ENCODE measurements at regions not wholly inside any gene's neighbourhood (a gene's known extent, or its start where the extent isn't known, plus 50 kb on each side); places are given as distances from the start of the nearest gene placed in this dataset.
"Not testable (repeated sequence)": the region's sequence is repeated elsewhere in the genome, so short reads cannot be mapped to it uniquely, and the experiment has no call there.

DNA sequence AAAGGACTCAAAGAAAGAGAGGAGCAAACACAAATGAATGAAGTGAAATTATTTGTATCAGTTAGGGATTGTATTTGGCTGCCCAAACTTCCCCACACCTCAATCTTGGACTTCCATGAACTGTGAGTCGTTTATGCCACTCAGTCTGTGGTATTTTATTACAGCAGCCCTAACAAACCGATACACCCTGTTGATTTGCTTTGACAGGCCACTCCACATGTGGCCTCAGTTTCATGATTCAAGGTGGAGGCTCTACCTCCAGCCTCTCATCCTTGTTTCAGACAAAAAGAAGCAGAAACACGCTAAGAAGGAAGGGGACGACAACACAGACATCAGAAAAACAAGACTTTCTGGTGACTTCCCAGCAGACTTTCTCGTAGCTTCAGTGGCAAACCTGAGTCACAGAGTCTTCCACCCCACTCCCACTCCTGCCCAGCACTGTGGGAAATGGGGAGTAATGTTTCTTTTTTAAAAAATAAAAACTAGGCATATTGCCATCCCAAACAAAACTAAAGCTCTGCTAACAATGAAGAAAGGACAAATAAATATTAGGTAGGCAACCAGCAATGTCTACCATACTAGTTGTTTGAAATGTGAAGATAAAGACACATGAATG is 52.2 kb upstream of the ABCA1 start:
- no peak for DNase-seq

- DNase-seq = no peak
Measured at GRCh38 chr9:104981543-104982129, 53.7 kb upstream of the ABCA1 start.

- no peak for DNase-seq
Measured at GRCh38 chr9:104982543-104982942, 54.6 kb upstream of the ABCA1 start.

- DNase-seq = no peak
Measured at GRCh38 chr9:104983491-104983890, 55.5 kb upstream of the ABCA1 start.

GRCh38 chr9:104984121-104984520 is 56.2 kb upstream of the ABCA1 start:
- DNase-seq = no peak

DNA sequence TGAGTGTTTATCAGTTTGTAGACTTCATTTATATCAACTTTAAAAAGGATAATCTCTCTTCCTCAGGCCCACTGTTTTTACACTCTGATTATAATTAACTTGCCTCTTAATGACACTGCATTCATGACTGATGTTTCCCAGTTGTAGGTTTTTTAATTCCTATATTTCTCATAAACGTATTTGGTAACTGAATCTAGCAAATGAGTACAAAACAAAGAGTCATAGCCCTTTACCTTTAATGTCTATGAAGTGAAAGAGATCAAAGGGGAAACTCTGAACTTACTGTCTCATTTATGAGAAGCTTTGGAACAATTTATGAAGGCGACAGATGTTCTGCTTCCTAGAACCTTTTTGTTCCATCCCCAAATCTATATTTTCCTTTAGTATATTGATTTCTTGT is 56.6 kb upstream of the ABCA1 start:
- no peak for DNase-seq

- DNase-seq = no peak
Measured at GRCh38 chr9:104984948-104985347, 57.0 kb upstream of the ABCA1 start.

- DNase-seq = no peak
Measured at GRCh38 chr9:104986096-104986495, 58.1 kb upstream of the ABCA1 start.

- no peak for DNase-seq
Measured at GRCh38 chr9:104987743-104988142, 59.8 kb upstream of the ABCA1 start.

DNA sequence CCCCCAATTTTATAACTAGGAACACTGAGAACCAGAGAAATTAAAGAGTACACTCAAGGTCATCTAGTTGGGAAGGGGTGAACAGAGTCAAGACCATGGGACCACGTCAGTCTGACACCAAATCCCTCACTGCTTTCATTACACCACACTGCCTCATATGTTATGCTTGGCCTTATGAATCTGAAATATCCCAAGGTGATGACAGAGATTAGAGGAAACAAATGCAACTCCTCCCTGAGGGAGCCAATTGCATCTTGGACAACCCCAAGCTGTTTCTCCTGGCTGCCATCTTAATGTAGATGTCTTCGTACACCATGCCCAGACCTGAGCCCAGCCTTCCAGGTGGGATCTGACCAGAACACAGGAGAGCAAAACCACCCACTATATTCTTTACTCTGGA is 60.6 kb upstream of the ABCA1 start:
- DNase-seq = no peak

DNA sequence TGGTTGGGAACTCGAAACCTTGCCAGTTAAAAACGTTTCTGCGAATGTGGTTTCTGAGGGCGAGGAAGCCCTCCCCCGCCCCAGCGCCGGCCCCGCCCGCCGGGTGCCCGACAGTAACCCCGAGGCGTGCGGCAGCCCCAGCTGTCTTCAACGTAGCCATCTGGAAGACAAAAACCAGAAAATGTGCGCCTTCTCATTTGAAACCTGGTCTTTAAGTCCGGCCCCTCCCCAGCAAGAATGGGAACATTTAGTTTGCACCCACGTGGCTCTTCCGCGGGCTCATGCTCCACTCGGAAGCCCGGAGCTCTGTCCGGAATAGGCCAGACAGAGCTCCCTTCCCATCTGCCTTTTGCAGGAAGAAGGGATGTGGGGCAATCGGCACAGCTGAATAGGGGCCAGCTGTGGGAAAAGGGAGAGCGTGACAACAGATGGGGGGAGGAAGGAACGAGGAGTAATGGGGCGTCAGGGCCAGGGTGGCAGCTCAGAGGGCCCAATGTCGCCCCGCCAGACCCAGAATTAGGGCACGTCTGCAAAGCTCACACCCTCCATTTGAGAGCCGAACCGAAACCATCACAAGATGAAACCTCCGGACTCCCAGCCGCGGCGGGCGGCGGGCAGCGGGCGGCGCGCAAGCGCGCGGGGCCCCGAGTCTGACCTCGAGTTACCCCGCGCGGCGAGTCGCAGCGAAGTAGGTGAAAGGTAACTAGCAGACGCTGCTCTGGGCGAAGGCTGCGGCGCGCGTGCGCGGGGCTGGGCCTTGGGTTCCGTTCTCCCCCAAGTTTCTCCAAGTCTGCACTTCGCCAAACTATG is 63.4 kb upstream of the ABCA1 start:
- DNase-seq = peak; percentile 84

- DNase-seq = peak; percentile 68
Measured at GRCh38 chr9:104992659-104993058, 64.7 kb upstream of the ABCA1 start.

DNA sequence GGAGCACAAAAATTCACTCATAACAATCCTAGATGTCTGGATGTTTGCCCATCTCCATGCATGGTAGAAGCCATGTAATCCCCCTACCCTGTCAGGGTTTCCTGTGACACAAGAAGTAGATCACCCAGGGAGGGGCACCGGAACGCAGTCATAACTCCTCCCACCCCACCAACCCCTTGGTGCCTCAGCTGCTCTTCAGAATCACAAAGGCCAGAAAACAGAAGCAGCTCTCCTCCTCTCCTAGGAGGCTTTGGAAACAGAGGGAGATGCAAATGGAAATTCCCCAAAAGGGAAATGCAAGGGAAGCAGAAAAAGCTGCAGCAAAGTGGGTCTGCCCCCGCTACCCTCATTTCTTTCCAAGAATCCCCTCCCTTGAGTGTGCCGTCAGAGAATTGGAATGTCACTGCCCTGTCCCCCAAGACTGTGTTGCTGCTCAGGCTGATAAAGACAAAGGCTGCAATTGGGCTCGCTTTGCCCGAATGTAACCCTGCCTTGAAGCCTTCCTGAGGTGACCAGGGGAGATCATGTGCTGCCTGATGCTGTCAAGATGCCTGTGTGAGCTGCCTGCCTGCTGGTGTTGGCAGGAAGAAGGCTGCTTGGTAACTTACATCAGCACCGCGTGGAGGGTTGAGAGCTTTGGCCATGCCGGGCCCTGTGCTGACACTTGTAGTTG is 65.5 kb upstream of the ABCA1 start:
- DNase-seq = peak; percentile 78

- no peak for DNase-seq
Measured at GRCh38 chr9:104997536-104997935, 69.6 kb upstream of the ABCA1 start.

DNA sequence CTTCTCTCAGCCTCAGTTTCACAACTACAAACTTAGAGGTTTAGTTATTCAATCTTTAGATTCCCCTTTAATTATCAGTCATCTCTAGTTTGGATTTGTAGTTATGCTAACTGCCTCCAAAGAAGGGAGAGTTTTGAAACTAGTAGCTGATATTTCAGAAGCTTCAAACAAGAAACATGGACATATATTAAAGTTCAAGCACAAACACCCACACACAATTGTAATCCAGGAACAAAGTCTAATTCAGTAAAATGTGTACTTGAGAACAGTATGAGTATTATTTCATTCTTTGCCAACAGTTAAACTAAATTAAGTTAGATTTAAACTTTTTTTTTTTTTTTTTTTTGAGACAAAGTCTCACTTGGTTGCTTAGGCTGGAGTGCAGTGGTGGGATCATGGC is 71.2 kb upstream of the ABCA1 start:
- DNase-seq = no peak

GRCh38 chr9:105000529-105000928 is 72.6 kb upstream of the ABCA1 start:
- DNase-seq = not testable (repeated sequence)

DNA sequence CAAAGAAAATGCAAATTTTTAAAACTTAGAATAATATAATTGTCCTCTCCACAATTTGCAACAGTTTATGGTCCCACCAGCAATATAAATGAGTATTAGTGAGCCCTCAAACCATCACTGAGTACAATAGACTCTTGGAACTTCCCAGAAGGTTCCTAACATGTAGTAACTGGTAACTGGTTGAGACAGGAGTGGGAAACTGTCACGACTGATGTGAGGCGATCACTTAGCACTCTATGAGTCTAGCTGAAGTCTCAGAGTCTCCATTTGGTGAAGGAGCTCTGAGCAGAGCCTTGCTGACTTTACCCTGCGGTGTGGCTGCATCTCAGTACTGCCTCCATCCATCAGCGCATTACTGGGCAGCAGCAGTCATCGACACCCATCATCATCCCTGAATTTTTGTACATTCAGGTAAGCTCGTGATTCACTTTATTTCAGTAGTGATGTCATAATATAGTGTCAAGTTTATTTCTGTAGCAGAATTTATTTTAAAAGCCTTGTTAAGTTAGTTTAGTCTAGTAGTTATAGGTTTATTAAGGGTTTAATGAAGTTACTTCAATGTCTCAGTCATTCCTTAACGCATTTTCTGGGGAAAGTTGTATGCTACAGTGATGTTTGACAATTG is 76.6 kb upstream of the ABCA1 start:
- no peak for DNase-seq

GRCh38 chr9:105005186-105005585 is 77.2 kb upstream of the ABCA1 start:
- DNase-seq = no peak

DNA sequence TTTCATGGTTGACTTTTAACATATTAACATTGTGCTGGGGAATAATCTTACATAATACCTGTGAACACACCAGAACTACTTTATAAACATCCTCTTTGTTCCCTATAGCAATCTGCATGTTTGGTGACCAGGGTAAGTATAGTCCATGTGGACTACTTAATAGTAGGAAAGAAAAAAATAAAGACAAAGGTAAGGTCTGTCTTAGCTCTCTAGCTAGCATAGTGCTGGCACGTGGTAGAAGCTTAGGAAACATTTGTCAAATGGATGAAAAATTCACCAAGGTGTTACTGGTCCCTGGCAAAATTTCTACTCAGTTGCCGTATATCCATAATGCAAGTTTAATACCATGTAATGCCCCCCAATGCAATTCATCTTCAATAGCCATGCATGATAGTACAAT is 78.6 kb upstream of the ABCA1 start:
- no peak for DNase-seq

- peak; percentile 94 for DNase-seq
Measured at GRCh38 chr9:105007143-105007542, 79.2 kb upstream of the ABCA1 start.

DNA sequence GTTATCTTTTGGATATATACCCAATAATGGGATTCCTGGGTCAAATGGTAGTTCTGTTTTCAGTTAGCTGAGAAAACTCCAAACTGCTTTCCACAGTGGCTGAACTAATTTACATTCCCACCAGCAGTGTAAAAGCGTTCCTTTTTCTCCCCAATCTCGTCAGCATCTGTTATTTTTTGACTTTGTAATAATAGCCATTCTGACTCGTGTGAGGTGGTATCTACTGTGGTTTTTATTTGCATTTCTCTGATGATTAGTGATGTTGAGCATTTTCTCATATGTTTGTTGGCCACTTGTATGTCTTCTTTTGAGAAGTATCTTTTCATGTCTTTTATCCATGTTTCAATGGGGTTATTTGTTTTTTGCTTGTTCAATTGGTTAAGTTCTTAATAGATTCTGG is 82.1 kb upstream of the ABCA1 start:
- peak; percentile 40 for DNase-seq

DNA sequence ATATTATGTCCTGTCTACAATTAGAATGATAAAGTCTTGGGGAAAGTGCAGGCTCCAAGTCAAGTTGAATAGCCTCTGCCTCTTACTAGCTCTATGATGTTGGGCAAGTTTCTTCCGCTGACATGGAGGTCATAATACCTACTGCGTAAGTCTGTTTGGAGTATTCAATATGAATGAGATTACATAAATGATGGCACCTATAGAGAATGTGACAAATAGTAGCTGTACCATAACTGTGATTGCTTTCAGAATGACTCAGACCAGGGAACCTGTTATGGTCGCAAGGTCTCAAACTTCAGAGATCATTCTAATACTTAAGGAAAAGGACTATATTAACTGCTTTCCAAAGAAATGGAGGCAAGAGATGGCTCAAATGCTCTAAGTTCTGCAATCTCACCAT is 94.0 kb upstream of the ABCA1 start:
- no peak for DNase-seq

DNA sequence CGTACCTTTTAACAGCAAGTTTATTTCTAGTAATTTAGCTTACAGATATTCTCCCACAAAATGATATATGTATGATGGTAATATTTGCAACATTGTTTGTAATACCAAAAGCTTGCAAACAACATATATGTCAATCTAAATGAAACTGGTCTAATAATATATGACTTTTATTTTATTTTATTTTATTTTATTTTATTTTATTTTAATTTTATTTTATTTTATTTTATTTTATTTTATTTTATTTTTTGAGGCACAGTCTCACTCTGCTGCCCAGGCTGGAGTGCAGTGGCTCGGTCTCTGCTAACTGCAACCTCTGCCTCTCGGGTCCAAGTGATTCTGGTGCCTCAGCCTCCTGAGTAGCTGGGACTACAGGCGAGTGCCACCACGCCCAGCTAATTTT is 94.6 kb upstream of the ABCA1 start:
- DNase-seq = not testable (repeated sequence)
